ENCODE measurements at regions not wholly inside any gene's neighbourhood (a gene's known extent, or its start where the extent isn't known, plus 50 kb on each side); places are given as distances from the start of the nearest gene placed in this dataset.

DNA sequence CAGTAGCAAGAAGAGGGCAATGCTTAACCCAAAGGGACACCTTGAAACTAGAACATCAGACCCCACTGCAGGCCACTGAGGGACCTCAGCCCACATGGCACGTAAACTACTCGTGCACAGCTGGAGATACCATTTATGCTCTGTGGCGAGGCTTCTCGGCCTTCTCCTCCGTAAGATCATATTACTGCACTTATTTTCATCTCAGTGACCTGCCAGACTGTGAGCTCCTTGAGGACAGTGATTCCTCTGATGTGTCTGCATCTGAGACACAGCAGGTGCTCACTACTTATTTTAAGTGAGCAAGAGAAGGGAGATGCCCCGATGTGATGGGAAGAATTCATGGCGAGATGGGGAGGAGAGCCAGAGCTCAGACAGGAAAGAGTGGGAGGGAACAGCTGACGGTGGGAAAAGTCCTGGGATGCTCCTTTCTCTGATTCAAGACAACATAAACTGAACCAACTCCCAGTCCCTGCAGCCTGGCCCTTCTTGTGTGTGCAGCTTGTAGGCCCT is 137.6 kb downstream of the RPLP1 start:
- ChIA-PET CTCF (interaction anchor here (2.1 kb wide), 1 partner anchor 13 kb away, joined by 7 read pairs; no protein-coding TSS in a partner anchor), POLR2A (no interaction called here)
- TF ChIP-seq CTBP1 (IDR thresholded peaks at IDR 0.05; ENCODE audit: borderline replicate concordance): no peak
- TF ChIP-seq ELF4 (IDR thresholded peaks at IDR 0.05): no peak
- no peak for TF ChIP-seq FOXA1 (IDR thresholded peaks at IDR 0.05)
- TF ChIP-seq FOXK2 (IDR thresholded peaks at IDR 0.05): no peak
- no peak for TF ChIP-seq L3MBTL2 (conservative IDR thresholded peaks at IDR 0.05)
- DNase-seq (ENCODE audit: extremely low spot score): no peak

DNA sequence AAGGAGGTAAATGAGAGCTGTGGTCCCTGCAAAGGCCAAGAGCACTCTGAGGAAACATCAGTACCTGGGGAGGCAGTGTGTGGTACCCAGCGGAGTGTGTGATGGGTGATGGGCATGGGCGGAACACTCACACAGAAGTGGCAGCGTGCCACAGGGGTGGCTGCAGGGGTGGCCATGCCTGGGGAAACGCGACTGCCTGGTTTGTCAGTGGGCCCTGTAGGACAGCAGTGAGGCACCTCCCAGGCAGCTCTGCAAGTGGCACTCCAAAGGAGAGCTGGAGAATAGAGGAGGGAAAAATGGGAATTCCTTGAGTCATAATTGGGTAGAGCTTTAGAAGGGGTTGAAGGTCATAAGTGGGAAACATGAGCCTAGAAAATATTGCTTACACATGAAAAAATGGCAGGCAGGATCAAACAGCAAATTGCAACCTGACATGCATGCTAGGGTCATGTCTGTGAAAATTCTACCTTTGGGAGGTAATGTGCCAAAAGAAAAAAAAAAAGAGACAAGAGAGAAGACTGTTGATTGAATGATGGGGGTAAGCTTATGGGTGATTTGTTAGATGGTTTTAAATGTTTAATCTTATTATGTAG is 138.4 kb downstream of the RPLP1 start:
- DNase-seq (ENCODE audit: extremely low spot score): no peak
- CTCF ChIA-PET: interaction anchor here (0.6 to 2.1 kb wide), 2 partner anchors 12 to 590 kb away, joined by 3 to 7 read pairs; no protein-coding TSS in a partner anchor
- TF ChIP-seq HDGF (IDR thresholded peaks at IDR 0.05; ENCODE audit: borderline replicate concordance): no peak
- TF ChIP-seq SP1 (IDR thresholded peaks at IDR 0.05): no peak
- no peak for TF ChIP-seq CTBP1 (IDR thresholded peaks at IDR 0.05; ENCODE audit: borderline replicate concordance)
- TF ChIP-seq L3MBTL2 (conservative IDR thresholded peaks at IDR 0.05): no peak
- no peak for TF ChIP-seq SUZ12 (IDR thresholded peaks at IDR 0.05)
- TF ChIP-seq NFRKB (IDR thresholded peaks at IDR 0.05): no peak
- TF ChIP-seq BHLHE40 (IDR thresholded peaks at IDR 0.05; ENCODE audit: borderline replicate concordance): no peak
- TF ChIP-seq, protein P1, sequence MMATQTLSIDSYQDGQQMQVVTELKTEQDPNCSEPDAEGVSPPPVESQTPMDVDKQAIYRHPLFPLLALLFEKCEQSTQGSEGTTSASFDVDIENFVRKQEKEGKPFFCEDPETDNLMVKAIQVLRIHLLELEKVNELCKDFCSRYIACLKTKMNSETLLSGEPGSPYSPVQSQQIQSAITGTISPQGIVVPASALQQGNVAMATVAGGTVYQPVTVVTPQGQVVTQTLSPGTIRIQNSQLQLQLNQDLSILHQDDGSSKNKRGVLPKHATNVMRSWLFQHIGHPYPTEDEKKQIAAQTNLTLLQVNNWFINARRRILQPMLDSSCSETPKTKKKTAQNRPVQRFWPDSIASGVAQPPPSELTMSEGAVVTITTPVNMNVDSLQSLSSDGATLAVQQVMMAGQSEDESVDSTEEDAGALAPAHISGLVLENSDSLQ (IDR thresholded peaks at IDR 0.05): no peak
- TF ChIP-seq TARDBP (IDR thresholded peaks at IDR 0.05): no peak
- TF ChIP-seq LEF1 (IDR thresholded peaks at IDR 0.05; ENCODE audit: borderline replicate concordance): no peak
- no peak for TF ChIP-seq ARNT (IDR thresholded peaks at IDR 0.05)
- no peak for TF ChIP-seq FOXM1 (IDR thresholded peaks at IDR 0.05; ENCODE audit: borderline replicate concordance)
- no peak for TF ChIP-seq FOXA1 (IDR thresholded peaks at IDR 0.05)
- TF ChIP-seq FOXK2 (IDR thresholded peaks at IDR 0.05): no peak
- no peak for TF ChIP-seq ZNF384 (IDR thresholded peaks at IDR 0.05)

DNA sequence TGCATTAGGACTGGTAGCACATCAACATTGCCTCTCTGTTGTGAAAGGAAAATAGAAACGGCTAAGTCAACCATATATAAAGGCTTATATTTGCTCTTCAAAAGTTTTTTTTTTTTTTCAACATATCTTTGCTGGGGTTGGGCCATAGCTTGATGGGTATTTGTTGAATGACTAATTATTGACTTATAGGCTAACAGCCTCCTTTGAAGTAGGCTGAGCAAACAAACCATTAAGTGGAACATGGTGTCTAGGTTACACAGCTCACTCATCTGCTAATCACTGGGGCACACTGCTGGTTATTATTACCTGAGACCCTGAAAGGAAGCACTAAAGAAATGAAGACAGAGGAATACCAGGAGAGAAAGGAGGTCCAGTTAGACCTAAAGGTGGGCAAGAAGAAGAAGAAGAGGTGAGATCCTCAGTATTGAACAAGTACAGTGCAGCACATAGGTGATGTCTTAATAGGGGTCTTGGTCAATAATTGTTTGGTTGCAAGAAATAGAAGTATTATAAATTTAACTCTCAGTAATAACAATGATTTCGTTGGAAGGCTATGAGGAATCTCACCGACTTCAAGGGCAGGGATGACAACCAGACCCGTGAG is 139.4 kb downstream of the RPLP1 start:
- ChIA-PET CTCF (interaction anchor here (0.6 to 2.1 kb wide), 2 partner anchors 11 to 589 kb away, joined by 3 to 7 read pairs; no protein-coding TSS in a partner anchor), POLR2A (no interaction called here)
- TF ChIP-seq SP1 (IDR thresholded peaks at IDR 0.05) (no peak), NFRKB (IDR thresholded peaks at IDR 0.05) (no peak), SUZ12 (IDR thresholded peaks at IDR 0.05) (no peak)
- DNase-seq (ENCODE audit: extremely low spot score): no peak

More for the DNA sequence above, 138.4 kb downstream of the RPLP1 start:
- POLR2A ChIA-PET: interaction anchor here (0.5 kb wide), 1 partner anchor 232 kb away, joined by 3 read pairs; no protein-coding TSS in a partner anchor

DNA sequence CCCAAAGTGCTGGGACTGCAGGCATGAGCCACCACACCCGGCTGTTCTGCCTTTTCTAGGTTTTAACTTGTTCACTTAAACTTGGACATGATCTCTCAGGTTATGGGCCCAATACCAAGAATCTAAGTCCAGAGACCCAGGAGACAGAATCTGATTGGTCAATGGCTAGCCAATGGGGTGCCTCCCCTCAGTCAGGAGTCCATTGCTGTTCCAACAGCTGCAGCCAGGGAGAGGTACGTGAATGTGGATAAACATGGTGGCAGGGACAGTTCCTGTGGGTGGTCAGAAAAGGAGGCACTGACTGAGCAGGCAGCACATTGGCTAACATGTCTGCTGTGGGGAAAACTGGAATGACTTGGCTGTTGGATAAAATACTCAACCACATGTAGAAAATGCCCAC is 140.3 kb downstream of the RPLP1 start:
- DNase-seq (ENCODE audit: extremely low spot score): no peak
- TF ChIP-seq SUZ12 (IDR thresholded peaks at IDR 0.05) (no peak), TARDBP (IDR thresholded peaks at IDR 0.05) (no peak), NFRKB (IDR thresholded peaks at IDR 0.05) (no peak), ZNF384 (IDR thresholded peaks at IDR 0.05) (no peak), HDGF (IDR thresholded peaks at IDR 0.05; ENCODE audit: borderline replicate concordance) (no peak), ARNT (IDR thresholded peaks at IDR 0.05) (no peak), CTBP1 (IDR thresholded peaks at IDR 0.05; ENCODE audit: borderline replicate concordance) (no peak), BHLHE40 (IDR thresholded peaks at IDR 0.05; ENCODE audit: borderline replicate concordance) (no peak), SP1 (IDR thresholded peaks at IDR 0.05) (no peak), FOXK2 (IDR thresholded peaks at IDR 0.05) (no peak), L3MBTL2 (conservative IDR thresholded peaks at IDR 0.05) (no peak), FOXM1 (IDR thresholded peaks at IDR 0.05; ENCODE audit: borderline replicate concordance) (no peak), ELF4 (IDR thresholded peaks at IDR 0.05) (no peak), FOXA1 (IDR thresholded peaks at IDR 0.05) (no peak), LEF1 (IDR thresholded peaks at IDR 0.05; ENCODE audit: borderline replicate concordance) (no peak)
- TF ChIP-seq, protein P1 (IDR thresholded peaks at IDR 0.05): no peak
- ChIA-PET CTCF (no interaction called here), POLR2A (no interaction called here)

DNA sequence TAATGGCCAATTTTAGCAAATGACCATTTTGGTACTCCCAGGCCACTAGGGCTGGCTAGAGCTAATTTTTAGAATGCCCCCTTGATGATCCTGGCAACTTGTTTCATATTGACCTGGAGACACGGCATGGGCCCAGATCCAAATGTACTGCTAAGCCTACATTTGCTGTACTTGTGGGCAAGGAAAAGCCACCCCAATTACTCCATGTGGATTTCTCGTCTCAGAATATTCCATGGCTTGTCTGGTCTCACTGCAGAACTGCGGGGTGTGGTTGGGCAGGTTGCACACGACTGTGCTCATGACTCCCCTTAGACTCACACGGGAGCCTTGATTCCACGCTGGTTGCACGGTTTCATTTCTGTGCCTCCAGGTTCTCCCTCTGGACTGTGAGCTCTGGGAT is 140.9 kb downstream of the RPLP1 start:
- ChIA-PET POLR2A (no interaction called here), CTCF (no interaction called here)
- TF ChIP-seq ARNT (IDR thresholded peaks at IDR 0.05): no peak
- TF ChIP-seq LEF1 (IDR thresholded peaks at IDR 0.05; ENCODE audit: borderline replicate concordance): no peak
- TF ChIP-seq FOXA1 (IDR thresholded peaks at IDR 0.05): no peak
- no peak for TF ChIP-seq CTBP1 (IDR thresholded peaks at IDR 0.05; ENCODE audit: borderline replicate concordance)
- DNase-seq (ENCODE audit: extremely low spot score): no peak

DNA sequence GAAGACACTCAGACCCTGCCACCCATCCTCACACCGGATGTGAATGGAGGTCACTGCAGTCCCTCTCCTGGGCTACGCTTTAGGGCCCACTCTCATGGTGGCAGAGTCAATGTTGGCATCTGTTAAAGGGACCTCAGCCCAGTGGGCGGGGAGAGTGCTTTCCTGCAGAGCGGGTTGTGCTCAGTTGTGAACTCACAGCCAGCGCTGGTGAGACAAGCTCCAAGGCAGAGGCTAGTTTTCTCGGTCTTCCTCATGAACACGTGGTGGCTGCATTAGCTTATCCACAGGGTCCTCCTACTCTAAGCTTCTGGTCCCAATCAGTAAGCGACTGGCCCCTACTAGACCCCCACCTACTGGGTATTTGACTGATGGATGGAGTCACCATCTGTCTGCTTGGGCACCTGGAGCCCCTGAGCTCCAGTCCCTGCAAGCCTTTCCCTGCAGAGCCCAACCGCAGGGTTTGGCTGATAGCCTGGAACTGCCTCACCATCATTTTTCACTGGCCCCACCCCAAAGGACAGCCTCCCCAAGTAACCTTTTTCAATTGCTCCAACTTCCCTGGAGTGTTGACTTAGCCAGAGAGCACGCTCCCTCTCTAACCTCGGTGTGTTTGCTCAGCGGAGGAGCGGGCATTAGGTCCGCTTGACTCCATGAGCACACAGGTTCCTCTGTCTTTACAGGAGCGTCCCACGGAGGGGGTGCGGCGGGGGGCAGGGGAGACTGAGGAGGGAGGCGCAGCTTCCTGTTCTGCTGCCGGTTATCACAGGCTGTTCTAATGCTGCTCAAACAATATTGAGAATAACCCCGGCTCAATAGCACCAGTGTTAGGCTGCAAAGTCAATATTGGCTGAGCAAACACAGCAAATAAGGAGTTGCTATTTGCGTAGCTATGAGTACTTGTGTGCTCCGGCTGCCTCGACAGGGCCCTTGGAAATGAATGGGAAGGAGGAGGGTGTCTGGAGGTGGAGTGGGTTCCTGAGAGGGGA is 141.7 kb downstream of the RPLP1 start:
- DNase-seq (ENCODE audit: extremely low spot score): no peak
- ChIA-PET POLR2A (no interaction called here), CTCF (no interaction called here)
- no peak for TF ChIP-seq ZNF384 (IDR thresholded peaks at IDR 0.05)
- TF ChIP-seq, protein P1 (IDR thresholded peaks at IDR 0.05): no peak
- no peak for TF ChIP-seq LEF1 (IDR thresholded peaks at IDR 0.05; ENCODE audit: borderline replicate concordance)
- no peak for TF ChIP-seq ELF4 (IDR thresholded peaks at IDR 0.05)
- TF ChIP-seq L3MBTL2 (conservative IDR thresholded peaks at IDR 0.05): no peak
- TF ChIP-seq HDGF (IDR thresholded peaks at IDR 0.05; ENCODE audit: borderline replicate concordance): no peak
- TF ChIP-seq TARDBP (IDR thresholded peaks at IDR 0.05): no peak
- TF ChIP-seq FOXM1 (IDR thresholded peaks at IDR 0.05; ENCODE audit: borderline replicate concordance): no peak
- TF ChIP-seq NFRKB (IDR thresholded peaks at IDR 0.05): no peak

All from HEK293T (cell line).